K562 (cell line): ENCODE measurements at regions not wholly inside any gene's neighbourhood (a gene's known extent, or its start where the extent isn't known, plus 50 kb on each side); places are given as distances from the start of the nearest gene placed in this dataset.

Experiments
- ARID4B ChIP-seq: sonication (generic); formaldehyde crosslinking; IDR thresholded peaks from 2 replicates; pipeline ENCODE4 v1.8.0; 2022; ENCODE audit warnings: mild to moderate bottlenecking, missing genetic modification reagents
- ATF1 ChIP-seq, 2 experiments: fragments of 450-650 bp in 1 of 2; IDR thresholded peaks; 2 replicates each; pipeline ENCODE4 v1.6.1; 2016; ENCODE audit warnings: missing compliant biosample characterization in 1 of 2, missing genetic modification characterization in 1 of 2
- BDP1 ChIP-seq: IDR thresholded peaks from 3 replicates; pipeline ENCODE4 v1.6.1; 2011; ENCODE audit not compliant: insufficient read length, insufficient read depth
- CC2D1A ChIP-seq: fragments of 450-650 bp; IDR thresholded peaks from 2 replicates; pipeline ENCODE4 v1.6.1; 2017; ENCODE audit warnings: mild to moderate bottlenecking
- CTBP1 ChIP-seq: fragments of 450-650 bp; IDR thresholded peaks from 2 replicates; pipeline ENCODE4 v1.6.1; 2016; ENCODE audit warnings: borderline replicate concordance
- EZH2 ChIP-seq: IDR thresholded peaks from 2 replicates; pipeline ENCODE4 v1.6.1; 2012; ENCODE audit warnings: low read depth, mild to moderate bottlenecking, inconsistent platforms, low read length, borderline replicate concordance
- HES1 ChIP-seq: fragments of 450-650 bp; IDR thresholded peaks from 2 replicates; pipeline ENCODE4 v1.6.1; 2016; ENCODE audit warnings: low read depth, mild to moderate bottlenecking, moderate library complexity
- KAT2B ChIP-seq: IDR thresholded peaks from one replicate; pipeline ENCODE4 v1.6.1; 2012; ENCODE audit warnings: low read depth, mild to moderate bottlenecking, control low read depth, inconsistent platforms, low read length, moderate library complexity
- MEF2A ChIP-seq: IDR thresholded peaks from 2 replicates; pipeline ENCODE4 v1.6.1; 2011; ENCODE audit warnings: low read depth, mild to moderate bottlenecking, low read length, moderate library complexity; ENCODE audit not compliant: control insufficient read depth
- MTF1 ChIP-seq: fragments of 250-450 bp; sonication (Bioruptor Pico); IDR thresholded peaks from 2 replicates; pipeline ENCODE4 v1.9.0; 2021; ENCODE audit warnings: moderate library complexity, mild to moderate bottlenecking, inconsistent platforms, borderline replicate concordance
- SMAD4 ChIP-seq: fragments of 250-450 bp; sonication (Bioruptor Pico); conservative IDR thresholded peaks from 2 replicates; pipeline ENCODE4 v1.8.0; 2021; ENCODE audit warnings: inconsistent platforms, mild to moderate bottlenecking, moderate library complexity
- U2AF2 ChIP-seq: fragments of 200-400 bp; formaldehyde crosslinking; optimal IDR thresholded peaks from 2 replicates; pipeline ENCODE3; 2017; ENCODE audit warnings: low read depth, mild to moderate bottlenecking, low read length
- ZNF184 ChIP-seq: sonication (generic); formaldehyde crosslinking; IDR thresholded peaks from 2 replicates; pipeline ENCODE4 v1.5.0; 2020; ENCODE audit warnings: missing genetic modification reagents
- ZNF407 ChIP-seq: fragments of 450-650 bp; IDR thresholded peaks from 2 replicates; pipeline ENCODE4 v1.6.1; 2016; ENCODE audit warnings: low read depth
- ZNF589 ChIP-seq: fragments of 200-800 bp; sonication (Bioruptor generic); IDR thresholded peaks from 2 replicates; pipeline ENCODE4 v1.6.1; 2016; ENCODE audit warnings: low read depth, missing genetic modification characterization, missing compliant biosample characterization

DNA sequence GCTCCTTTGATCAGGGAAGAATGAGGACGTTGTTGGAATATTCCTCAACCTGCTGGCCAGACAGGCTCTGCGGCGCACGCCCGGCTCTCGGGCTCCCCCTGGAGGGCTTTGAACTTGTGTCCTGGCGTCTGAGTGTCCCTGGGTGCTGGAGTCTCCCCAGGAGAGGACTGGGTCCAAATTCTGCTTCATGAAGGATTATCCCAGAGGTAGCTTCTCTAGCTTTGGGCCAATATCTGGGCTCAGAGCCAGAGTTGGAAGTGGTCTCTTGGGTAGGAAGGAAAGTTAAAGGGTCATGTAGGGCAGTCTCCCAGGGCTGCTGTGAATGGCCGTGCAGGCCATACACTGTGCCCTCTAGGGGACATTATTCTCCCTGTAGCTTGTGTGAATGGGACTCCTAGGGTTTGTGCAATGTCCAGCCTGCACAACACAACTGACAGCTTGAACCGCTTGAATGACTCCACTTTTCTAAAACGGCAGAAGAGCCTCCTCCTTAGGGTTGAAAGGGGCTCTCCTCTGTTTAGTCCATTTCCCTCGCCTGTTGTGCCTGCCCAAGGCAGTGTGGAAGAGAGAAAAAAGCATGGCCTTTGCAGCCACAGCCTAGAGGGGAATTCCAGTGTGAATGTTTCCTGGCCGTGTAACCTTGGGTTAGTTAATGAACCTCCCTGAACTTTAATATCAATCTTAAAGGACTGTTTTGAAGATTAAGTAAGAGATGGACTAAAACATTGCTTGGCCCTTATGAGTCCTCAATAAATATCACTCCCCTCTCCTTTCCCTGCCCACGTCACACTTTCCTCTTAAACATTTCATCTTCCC is 111.2 kb upstream of the THY1 start (continued):
- TF ChIP-seq ZNF407 (no peak), MTF1 (CRISPR knock-in tag) (no peak), ZNF184 (CRISPR knock-in tag) (no peak), HES1 (no peak), ARID4B (CRISPR knock-in tag) (no peak), CTBP1 (peak; percentile 23; the same call in 1 of the 2 replicates), KAT2B (no peak), ZNF589 (CRISPR knock-in tag) (no peak), CC2D1A (no peak), ATF1 (CRISPR knock-in tag; IDR thresholded peaks at IDR 0.05) (no peak), ATF1 (tag; IDR thresholded peaks at IDR 0.05) (0 out of 2 replicates have a peak, but pooled peaks have one; percentile 21), U2AF2 (no peak), BDP1 (no peak), EZH2 (no peak), SMAD4 (CRISPR knock-in tag) (peak; percentile 81), MEF2A (no peak)
